Panc1 (cell line): ENCODE measurements at regions not wholly inside any gene's neighbourhood (a gene's known extent, or its start where the extent isn't known, plus 50 kb on each side); places are given as distances from the start of the nearest gene placed in this dataset.

Source experiments
- ATAC-seq: fragments of 200-7000 bp; cut with Tn5 transposase; 2 replicates; pipeline ENCODE4 v1.9.1; 2020; ENCODE audit warnings: mild to moderate bottlenecking, moderate library complexity
- BruUV-seq: library from RNA; stranded (reverse); fragments of 400-500 nt; replicated peaks from 2 replicates; lab custom pipeline; 2021; lab: Mats Ljungman, UMichigan
- CTCF ChIA-PET: fragments of 300-600 bp; sonication (Branson Sonifier 250); formaldehyde crosslinking; loops from one replicate; lab custom pipeline; 2022; ENCODE audit warnings: antibody characterized with exemption; lab: Charles Lee
- POLR2A ChIA-PET: fragments of 300-600 bp; sonication (Branson Sonifier 250); formaldehyde crosslinking; loops from one replicate; lab custom pipeline; 2022; ENCODE audit warnings: antibody characterized with exemption; lab: Charles Lee
- DNase-seq: peaks from one replicate; pipeline ENCODE4 v3.0.0-alpha.2; 2010; ENCODE audit warnings: low read depth, low spot score
- H3K27ac ChIP-seq: 2 replicates; pipeline ENCODE4 v1.5.1; 2011; ENCODE audit warnings: mild to moderate bottlenecking, low read length, inconsistent platforms
- H3K27me3 ChIP-seq: fragments of 200-500 bp; sonication (Bioruptor generic); 2 replicates; pipeline ENCODE4 v1.6.0; 2014; ENCODE audit warnings: low read length, inconsistent platforms; ENCODE audit not compliant: control insufficient read depth, insufficient read depth
- H3K36me3 ChIP-seq: fragments of 200-500 bp; sonication (Bioruptor generic); 2 replicates; pipeline ENCODE4 v1.5.1; 2014; ENCODE audit warnings: inconsistent platforms, mild to moderate bottlenecking, low read length, moderate library complexity; ENCODE audit not compliant: control insufficient read depth, insufficient read depth
- H3K4me1 ChIP-seq: 2 replicates; pipeline ENCODE4 v1.5.1; 2011; ENCODE audit warnings: inconsistent platforms, mild to moderate bottlenecking, low read length, moderate library complexity; ENCODE audit not compliant: control insufficient read depth, insufficient read depth
- H3K4me3 ChIP-seq, 2 experiments: 2 replicates each; pipeline ENCODE4 v1.5.1; 2011 to 2012; ENCODE audit warnings: low read depth in 2 of 2, low read length in 2 of 2, mild to moderate bottlenecking in 2 of 2, inconsistent platforms in 1 of 2, moderate library complexity in 1 of 2
- H3K9me3 ChIP-seq: fragments of 200-500 bp; sonication (Bioruptor generic); 2 replicates; pipeline ENCODE4 v1.5.1; 2014; ENCODE audit warnings: low read depth, mild to moderate bottlenecking, inconsistent platforms, low read length, moderate library complexity; ENCODE audit not compliant: control insufficient read depth, insufficient read depth
- POLR2AphosphoS5 ChIP-seq: IDR thresholded peaks from 2 replicates; pipeline ENCODE4 v1.6.1; 2012; ENCODE audit warnings: mild to moderate bottlenecking, low read depth, low read length, moderate library complexity
- SIN3A ChIP-seq: IDR thresholded peaks from 2 replicates; pipeline ENCODE4 v1.6.1; 2012; ENCODE audit warnings: low read depth, mild to moderate bottlenecking, low read length, moderate library complexity, borderline replicate concordance; ENCODE audit not compliant: insufficient read depth
- TCF7L2 ChIP-seq: IDR thresholded peaks from 2 replicates; pipeline ENCODE4 v1.6.1; 2011; ENCODE audit warnings: mild to moderate bottlenecking, low read depth, low read length, inconsistent platforms
- in situ Hi-C: cut with HindIII; loops from 2 replicates; pipeline ENCODE4 v1.10.0; 2016; ENCODE audit warnings: low sequenced_read_pairs, low pct_unique_long_range_greater_than_20kb
- intact Hi-C: fragments of 100-400 bp; cut with micrococcal nuclease; formaldehyde crosslinking; loops from one replicate; pipeline ENCODE4 v1.10.0; 2022; ENCODE audit not compliant: unreplicated experiment
- TF ChIP-seq, protein P1 (sequence below), 2 experiments: IDR thresholded peaks; 2 replicates each; pipeline ENCODE4 v1.6.1; 2011 to 2012; ENCODE audit warnings: low read depth in 2 of 2, control low read depth in 1 of 2, low read length in 1 of 2, mild to moderate bottlenecking in 1 of 2, moderate library complexity in 1 of 2; ENCODE audit not compliant: insufficient read depth in 1 of 2
- TF ChIP-seq, protein P2 (sequence below): fragments of 450-650 bp; IDR thresholded peaks from 2 replicates; pipeline ENCODE4 v1.5.1; 2017; ENCODE audit warnings: mild to moderate bottlenecking

DNA sequence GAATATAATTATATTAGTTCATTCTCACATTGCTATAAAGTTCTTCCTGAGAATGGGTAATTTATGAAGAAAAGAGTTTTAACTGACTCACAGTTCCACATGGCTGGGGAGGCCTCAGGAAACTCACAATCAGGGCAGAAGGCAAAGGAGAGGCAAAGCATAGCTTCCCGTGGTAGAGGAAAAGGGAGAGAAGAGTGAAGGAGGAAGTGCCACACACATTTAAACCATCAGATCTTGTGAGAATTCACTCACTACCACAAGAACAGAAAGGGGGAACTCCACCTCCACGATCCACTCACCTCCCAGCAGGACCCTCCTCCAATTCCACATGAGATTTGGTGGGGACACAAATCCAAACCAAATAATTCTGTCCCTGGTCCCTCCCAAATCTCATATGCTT is 773.4 kb upstream of the INTU start:
- ATAC-seq (no peak), DNase-seq (no peak)
- Histone ChIP-seq H3K4me1 (no peaks in the 10 kb centered on the region), H3K9me3 (no peaks in the 10 kb centered on the region), H3K27me3 (no peaks in the 10 kb centered on the region), H3K36me3 (no peaks in the 10 kb centered on the region), H3K4me3 (no peak overlapping the region), H3K27ac (no peak overlapping the region)
- no peak for TF ChIP-seq POLR2AphosphoS5
- TF ChIP-seq TCF7L2 = no peak
- TF ChIP-seq, protein P1, sequence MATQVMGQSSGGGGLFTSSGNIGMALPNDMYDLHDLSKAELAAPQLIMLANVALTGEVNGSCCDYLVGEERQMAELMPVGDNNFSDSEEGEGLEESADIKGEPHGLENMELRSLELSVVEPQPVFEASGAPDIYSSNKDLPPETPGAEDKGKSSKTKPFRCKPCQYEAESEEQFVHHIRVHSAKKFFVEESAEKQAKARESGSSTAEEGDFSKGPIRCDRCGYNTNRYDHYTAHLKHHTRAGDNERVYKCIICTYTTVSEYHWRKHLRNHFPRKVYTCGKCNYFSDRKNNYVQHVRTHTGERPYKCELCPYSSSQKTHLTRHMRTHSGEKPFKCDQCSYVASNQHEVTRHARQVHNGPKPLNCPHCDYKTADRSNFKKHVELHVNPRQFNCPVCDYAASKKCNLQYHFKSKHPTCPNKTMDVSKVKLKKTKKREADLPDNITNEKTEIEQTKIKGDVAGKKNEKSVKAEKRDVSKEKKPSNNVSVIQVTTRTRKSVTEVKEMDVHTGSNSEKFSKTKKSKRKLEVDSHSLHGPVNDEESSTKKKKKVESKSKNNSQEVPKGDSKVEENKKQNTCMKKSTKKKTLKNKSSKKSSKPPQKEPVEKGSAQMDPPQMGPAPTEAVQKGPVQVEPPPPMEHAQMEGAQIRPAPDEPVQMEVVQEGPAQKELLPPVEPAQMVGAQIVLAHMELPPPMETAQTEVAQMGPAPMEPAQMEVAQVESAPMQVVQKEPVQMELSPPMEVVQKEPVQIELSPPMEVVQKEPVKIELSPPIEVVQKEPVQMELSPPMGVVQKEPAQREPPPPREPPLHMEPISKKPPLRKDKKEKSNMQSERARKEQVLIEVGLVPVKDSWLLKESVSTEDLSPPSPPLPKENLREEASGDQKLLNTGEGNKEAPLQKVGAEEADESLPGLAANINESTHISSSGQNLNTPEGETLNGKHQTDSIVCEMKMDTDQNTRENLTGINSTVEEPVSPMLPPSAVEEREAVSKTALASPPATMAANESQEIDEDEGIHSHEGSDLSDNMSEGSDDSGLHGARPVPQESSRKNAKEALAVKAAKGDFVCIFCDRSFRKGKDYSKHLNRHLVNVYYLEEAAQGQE (IDR thresholded peaks at IDR 0.05; ENCODE audit: insufficient read depth in 1 of 2, low read depth in 2 of 2, low read length in 1 of 2) = no peak
- TF ChIP-seq, protein P2, sequence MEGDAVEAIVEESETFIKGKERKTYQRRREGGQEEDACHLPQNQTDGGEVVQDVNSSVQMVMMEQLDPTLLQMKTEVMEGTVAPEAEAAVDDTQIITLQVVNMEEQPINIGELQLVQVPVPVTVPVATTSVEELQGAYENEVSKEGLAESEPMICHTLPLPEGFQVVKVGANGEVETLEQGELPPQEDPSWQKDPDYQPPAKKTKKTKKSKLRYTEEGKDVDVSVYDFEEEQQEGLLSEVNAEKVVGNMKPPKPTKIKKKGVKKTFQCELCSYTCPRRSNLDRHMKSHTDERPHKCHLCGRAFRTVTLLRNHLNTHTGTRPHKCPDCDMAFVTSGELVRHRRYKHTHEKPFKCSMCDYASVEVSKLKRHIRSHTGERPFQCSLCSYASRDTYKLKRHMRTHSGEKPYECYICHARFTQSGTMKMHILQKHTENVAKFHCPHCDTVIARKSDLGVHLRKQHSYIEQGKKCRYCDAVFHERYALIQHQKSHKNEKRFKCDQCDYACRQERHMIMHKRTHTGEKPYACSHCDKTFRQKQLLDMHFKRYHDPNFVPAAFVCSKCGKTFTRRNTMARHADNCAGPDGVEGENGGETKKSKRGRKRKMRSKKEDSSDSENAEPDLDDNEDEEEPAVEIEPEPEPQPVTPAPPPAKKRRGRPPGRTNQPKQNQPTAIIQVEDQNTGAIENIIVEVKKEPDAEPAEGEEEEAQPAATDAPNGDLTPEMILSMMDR = no peak
- no peak for TF ChIP-seq SIN3A
- POLR2A ChIA-PET = no interaction called here
- intact Hi-C loops (no loop called here), in situ Hi-C loops (no loop called here)
- CTCF ChIA-PET = no interaction called here
- BruUV-seq = no TSS peak

DNA sequence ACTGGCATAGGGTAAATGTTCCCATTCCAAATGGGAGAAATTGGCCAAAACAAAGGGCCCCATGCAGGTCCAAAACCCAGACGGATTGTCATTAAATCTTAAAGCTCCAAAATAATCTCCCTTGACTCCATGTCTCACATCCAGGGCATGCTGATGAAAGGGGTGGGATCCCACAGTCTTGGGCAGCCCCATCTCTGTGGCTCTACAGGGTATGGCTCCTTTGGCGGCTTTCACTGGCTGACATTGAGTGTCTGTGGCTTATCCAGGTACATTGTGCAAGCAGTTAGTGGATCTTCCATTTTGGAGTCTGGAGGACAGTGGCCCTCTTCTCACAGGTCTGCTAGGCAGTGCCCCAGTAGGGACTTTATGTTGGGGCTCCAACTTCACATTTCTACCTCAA is 772.9 kb upstream of the INTU start:
- CTCF ChIA-PET = no interaction called here
- intact Hi-C loops = no loop called here

More for the DNA sequence above, 772.9 kb upstream of the INTU start:
- no peak overlapping the region for H3K4me3 ChIP-seq
- H3K9me3 ChIP-seq = no peaks in the 10 kb centered on the region
- TF ChIP-seq POLR2AphosphoS5 = no peak
- TF ChIP-seq TCF7L2 = no peak
- TF ChIP-seq, protein P2 = no peak
- no peak for TF ChIP-seq SIN3A
- TF ChIP-seq, protein P1 (IDR thresholded peaks at IDR 0.05; ENCODE audit: insufficient read depth in 1 of 2, low read depth in 2 of 2, low read length in 1 of 2) = no peak
- BruUV-seq = no TSS peak
- DNase-seq = no peak
- H3K27ac ChIP-seq = no peak overlapping the region
- POLR2A ChIA-PET = no interaction called here
- in situ Hi-C loops = no loop called here
- H3K27me3 ChIP-seq = no peaks in the 10 kb centered on the region
- no peak for ATAC-seq
- no peaks in the 10 kb centered on the region for H3K4me1 ChIP-seq
- no peaks in the 10 kb centered on the region for H3K36me3 ChIP-seq
